Cardiac muscle cell (in vitro differentiated cells and primary cell): ENCODE measurements at regions not wholly inside any gene's neighbourhood (a gene's known extent, or its start where the extent isn't known, plus 50 kb on each side); places are given as distances from the start of the nearest gene placed in this dataset.
"Not testable (repeated sequence)": the region's sequence is repeated elsewhere in the genome, so short reads cannot be mapped to it uniquely, and the experiment has no call there.

ENCODE experiments used
- DNase-seq, 2 donors: peaks; one replicate each; pipeline versions ENCODE4 v3.0.0 to v3.0.0-alpha.2; 2010 to 2017; ENCODE audit warnings: low read depth in 1 of 2, low spot score in 1 of 2
- H3K27ac ChIP-seq: fragments of 200-600 bp; sonication (generic); 2 replicates; pipeline ENCODE4 v1.5.1; 2016
- H3K27me3 ChIP-seq: fragments of 200-600 bp; sonication (generic); 2 replicates; pipeline ENCODE4 v1.6.0; 2016; ENCODE audit warnings: control low read depth
- H3K36me3 ChIP-seq: fragments of 200-600 bp; sonication (generic); 2 replicates; pipeline ENCODE4 v1.5.1; 2016; ENCODE audit warnings: control low read depth
- H3K4me1 ChIP-seq: fragments of 200-600 bp; sonication (generic); 2 replicates; pipeline ENCODE4 v1.8.1; 2017; ENCODE audit warnings: low read depth, mild to moderate bottlenecking, mixed run types
- H3K4me3 ChIP-seq: fragments of 200-600 bp; sonication (generic); 2 replicates; pipeline ENCODE4 v1.5.1; 2016; ENCODE audit warnings: mild to moderate bottlenecking
- H3K9me3 ChIP-seq: fragments of 200-600 bp; sonication (generic); 2 replicates; pipeline ENCODE4 v1.5.1; 2017; ENCODE audit warnings: low read depth, mild to moderate bottlenecking, control low read depth
- CTCF ChIP-seq: IDR thresholded peaks from 2 replicates; pipeline ENCODE4 v1.5.1; 2012; ENCODE audit warnings: low read depth, mild to moderate bottlenecking, low read length

GRCh38 chr9:135179041-135179440 is 91.6 kb downstream of the OLFM1 start:
- Histone ChIP-seq H3K36me3 (no peaks in the 10 kb centered on the region), H3K27me3 (no peaks in the 10 kb centered on the region), H3K27ac (no peak overlapping the region), H3K9me3 (no peaks in the 10 kb centered on the region), H3K4me1 (no peaks in the 10 kb centered on the region), H3K4me3 (no peak overlapping the region)
- DNase-seq = no peak
- no peak for TF ChIP-seq CTCF

- Histone ChIP-seq H3K9me3 (no peaks in the 10 kb centered on the region), H3K27ac (no peak overlapping the region), H3K4me3 (no peak overlapping the region), H3K27me3 (no peaks in the 10 kb centered on the region), H3K36me3 (no peaks in the 10 kb centered on the region), H3K4me1 (no peaks in the 10 kb centered on the region)
- no peak for TF ChIP-seq CTCF
- DNase-seq = no peak
Observed at GRCh38 chr9:135179976-135180375, 92.5 kb downstream of the OLFM1 start.

GRCh38 chr9:135180586-135180985 is 93.1 kb downstream of the OLFM1 start:
- Histone ChIP-seq H3K36me3 (no peaks in the 10 kb centered on the region), H3K27ac (no peak overlapping the region), H3K4me3 (no peak overlapping the region), H3K4me1 (no peaks in the 10 kb centered on the region), H3K9me3 (no peaks in the 10 kb centered on the region), H3K27me3 (no peaks in the 10 kb centered on the region)
- no peak for TF ChIP-seq CTCF
- DNase-seq = no peak

GRCh38 chr9:135181336-135181735 is 93.9 kb downstream of the OLFM1 start:
- H3K9me3 ChIP-seq = no peaks in the 10 kb centered on the region
- H3K36me3 ChIP-seq = no peaks in the 10 kb centered on the region
- no peak overlapping the region for H3K27ac ChIP-seq
- no peaks in the 10 kb centered on the region for H3K27me3 ChIP-seq
- no peak overlapping the region for H3K4me3 ChIP-seq
- DNase-seq = no peak
- no peak for TF ChIP-seq CTCF
- H3K4me1 ChIP-seq = no peaks in the 10 kb centered on the region

GRCh38 chr9:135181841-135182240 is 94.4 kb downstream of the OLFM1 start:
- H3K4me3 ChIP-seq = not testable (repeated sequence)

GRCh38 chr9:135183069-135183468 is 95.6 kb downstream of the OLFM1 start:
- TF ChIP-seq CTCF = no peak

More at GRCh38 chr9:135181841-135182240, 94.4 kb downstream of the OLFM1 start:
- not testable (repeated sequence) for DNase-seq, H3K27me3 ChIP-seq, H3K9me3 ChIP-seq, H3K4me1 ChIP-seq, H3K27ac ChIP-seq, H3K36me3 ChIP-seq

More at GRCh38 chr9:135183069-135183468, 95.6 kb downstream of the OLFM1 start:
- Histone ChIP-seq H3K4me3 (no peak overlapping the region), H3K27me3 (no peaks in the 10 kb centered on the region), H3K9me3 (no peaks in the 10 kb centered on the region), H3K4me1 (peaks cover 10% of the 10 kb centered on the region), H3K36me3 (no peaks in the 10 kb centered on the region), H3K27ac (no peak overlapping the region)
- DNase-seq = no peak
